Activated CD4-positive, CD25-positive, alpha-beta regulatory T cell treated with anti-CD3 and anti-CD28 coated beads, Interleukin-2, amount 50 U/mL, for 24 hours (primary cell): ENCODE measurements at regions not wholly inside any gene's neighbourhood (a gene's known extent, or its start where the extent isn't known, plus 50 kb on each side); places are given as distances from the start of the nearest gene placed in this dataset.

Source experiments
- ATAC-seq, 2 donors: fragments of 150-1000 bp; cut with Tn5 transposase; one replicate each; pipeline ENCODE4 v1.10.0; 2021; ENCODE audit warnings: mild to moderate bottlenecking in 1 of 2, moderate library complexity in 1 of 2

DNA sequence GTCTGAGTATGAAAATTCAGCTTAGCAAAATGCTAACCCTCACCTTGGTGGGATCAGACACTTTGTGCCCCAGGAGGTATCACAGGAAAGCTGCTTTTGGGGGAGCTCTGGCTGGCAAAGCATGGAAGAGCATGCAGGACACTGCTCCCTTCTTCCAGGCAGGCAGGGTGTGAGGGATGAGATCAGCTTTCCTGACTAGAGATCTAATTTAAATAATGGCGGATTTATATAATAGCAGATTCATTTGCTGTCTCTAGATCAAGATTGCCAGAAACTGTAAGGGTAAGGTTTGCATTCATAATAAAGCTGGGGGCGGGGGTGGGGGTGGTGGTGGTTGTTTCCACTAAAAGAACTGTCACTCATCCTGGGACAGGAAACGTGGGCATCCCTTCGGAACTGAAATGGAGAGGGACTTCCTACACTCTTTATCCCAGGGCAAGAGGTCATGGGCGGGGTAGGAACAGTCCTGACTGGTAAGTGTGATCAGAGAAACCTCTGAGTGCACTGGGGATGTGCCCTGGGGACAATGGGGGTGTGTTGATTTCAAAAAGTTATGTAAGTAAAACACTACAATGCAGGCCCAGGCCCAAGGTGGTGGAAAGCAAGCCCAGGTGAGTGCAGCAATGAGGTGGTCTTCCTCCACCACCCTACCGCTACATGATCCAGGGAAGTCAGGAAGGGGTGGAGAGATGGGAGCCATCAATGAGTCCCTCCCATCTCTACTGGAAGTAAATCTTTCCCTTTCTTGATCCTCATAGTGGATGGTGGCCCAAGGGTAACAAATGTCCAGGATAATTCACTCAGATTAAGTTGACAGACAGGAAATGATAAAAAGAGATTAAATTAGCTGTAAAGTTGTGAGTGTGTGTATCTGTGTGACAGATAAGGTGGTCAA lies 171.4 kb upstream of the SERPINE2 start:
- ATAC-seq: no peak

DNA sequence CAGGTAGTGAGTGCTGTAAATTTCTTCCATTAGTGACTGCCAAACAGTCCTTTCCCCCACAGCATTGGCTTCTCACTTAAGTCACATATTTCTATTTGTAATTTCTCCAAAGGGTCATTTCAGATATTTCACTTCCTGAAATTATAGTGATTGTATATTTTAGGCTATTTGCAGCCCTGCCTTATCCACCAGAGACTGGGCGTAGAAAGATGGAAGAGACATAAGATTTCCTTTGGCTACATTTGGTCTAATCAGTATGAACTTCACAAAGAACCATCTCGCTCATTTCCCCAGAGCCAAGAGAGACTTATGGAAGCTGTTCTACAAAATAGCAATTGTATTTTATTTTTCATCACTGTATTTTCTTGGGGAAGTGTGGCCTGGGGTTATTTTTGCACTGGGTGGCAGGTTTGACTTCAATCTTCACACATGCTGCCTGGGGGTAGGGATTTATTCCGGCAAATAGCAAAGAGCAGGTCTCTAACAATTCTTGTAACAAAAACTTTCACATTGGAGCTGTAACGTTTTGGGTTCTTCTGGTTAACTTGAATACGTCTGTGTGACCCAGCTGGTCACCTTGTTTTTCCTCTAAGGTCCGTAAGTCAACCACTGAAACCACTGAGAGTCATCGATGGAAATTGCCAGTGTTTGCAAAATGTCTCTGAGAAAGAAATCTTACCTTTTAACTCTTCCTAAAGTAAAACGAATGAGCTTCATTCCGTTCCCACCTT lies 170.6 kb upstream of the SERPINE2 start:
- ATAC-seq: no peak

DNA sequence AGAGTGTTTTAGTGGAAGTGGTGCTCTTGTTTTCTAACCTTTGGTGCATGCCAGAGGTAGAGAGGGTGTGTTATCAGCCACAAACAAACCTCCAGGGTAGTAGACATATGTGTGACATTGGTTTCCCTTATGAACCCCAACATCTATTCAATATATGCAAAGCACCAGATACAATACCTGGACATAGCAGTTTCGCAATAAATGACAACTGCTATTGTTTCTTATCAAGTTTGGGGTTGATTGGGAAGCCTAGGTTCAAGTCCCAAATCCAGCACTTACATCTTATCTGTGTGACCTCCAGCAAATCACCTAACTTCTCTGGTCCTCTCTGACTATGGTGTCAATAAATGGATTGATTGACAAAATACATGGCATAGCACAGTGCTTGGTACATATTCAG lies 169.4 kb upstream of the SERPINE2 start:
- no peak for ATAC-seq

GRCh38 chr2:224208007-224208406 lies 168.9 kb upstream of the SERPINE2 start:
- ATAC-seq: no peak

- ATAC-seq: no peak
Measured at GRCh38 chr2:224206816-224207215, 167.7 kb upstream of the SERPINE2 start.

DNA sequence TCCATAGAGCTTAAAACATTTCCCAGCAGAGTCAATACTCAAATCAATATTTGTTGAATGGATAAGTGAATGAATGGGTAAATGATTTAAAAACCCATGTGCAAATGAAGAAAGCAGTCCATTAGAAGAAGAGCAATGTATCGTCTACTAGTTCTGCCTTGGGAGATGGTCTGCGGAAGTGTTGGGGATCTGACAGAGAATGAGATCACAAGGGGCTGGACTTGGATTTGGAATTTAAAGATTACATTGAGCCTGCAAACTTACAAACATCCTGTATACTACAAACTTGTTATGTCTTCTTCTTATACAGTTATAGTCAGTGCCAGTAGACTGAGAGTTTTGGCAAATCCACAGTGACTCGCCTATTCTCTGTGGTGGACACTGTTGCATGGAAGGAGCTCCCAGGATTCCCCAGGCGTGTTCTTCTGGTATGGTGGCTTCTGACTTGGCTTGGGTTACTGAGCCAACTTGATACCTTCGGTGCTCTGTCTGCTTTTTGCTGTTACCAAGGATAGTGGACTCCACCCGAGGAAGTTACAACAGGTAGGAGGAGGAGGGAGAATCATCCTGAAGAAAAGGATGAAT lies 163.3 kb upstream of the SERPINE2 start:
- ATAC-seq: no peak

- ATAC-seq: no peak
Measured at GRCh38 chr2:224198436-224198835, 159.3 kb upstream of the SERPINE2 start.

- no peak for ATAC-seq
Measured at GRCh38 chr2:224196810-224197209, 157.7 kb upstream of the SERPINE2 start.

- ATAC-seq: no peak
Measured at GRCh38 chr2:224195925-224196571, 157.0 kb upstream of the SERPINE2 start.

GRCh38 chr2:224194161-224194560 lies 155.1 kb upstream of the SERPINE2 start:
- ATAC-seq: no peak

DNA sequence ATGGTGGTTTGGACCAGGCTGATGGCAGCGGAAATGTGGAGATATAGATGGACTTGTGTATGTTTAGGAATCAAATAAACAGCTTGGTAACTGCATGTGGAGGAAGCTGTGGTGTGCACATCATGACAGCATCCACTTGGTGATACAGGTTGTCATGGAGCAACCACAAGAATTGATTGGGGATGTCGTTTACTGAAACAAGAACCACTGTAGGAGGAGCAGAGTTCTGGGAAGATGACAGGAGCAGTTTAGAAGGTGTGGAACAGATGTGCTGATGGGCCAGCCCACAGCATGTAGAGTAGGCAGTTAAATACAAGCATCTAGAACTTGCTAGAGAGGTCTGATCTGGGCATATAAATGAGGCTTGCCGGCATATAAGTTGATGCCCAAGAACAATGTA lies 152.4 kb upstream of the SERPINE2 start:
- ATAC-seq: no peak

GRCh38 chr2:224190936-224191270 lies 151.8 kb upstream of the SERPINE2 start:
- ATAC-seq: no peak

- no peak for ATAC-seq
Measured at GRCh38 chr2:224190234-224190935, 151.3 kb upstream of the SERPINE2 start.

- ATAC-seq: no peak
Measured at GRCh38 chr2:224187220-224187619, 148.1 kb upstream of the SERPINE2 start.

DNA sequence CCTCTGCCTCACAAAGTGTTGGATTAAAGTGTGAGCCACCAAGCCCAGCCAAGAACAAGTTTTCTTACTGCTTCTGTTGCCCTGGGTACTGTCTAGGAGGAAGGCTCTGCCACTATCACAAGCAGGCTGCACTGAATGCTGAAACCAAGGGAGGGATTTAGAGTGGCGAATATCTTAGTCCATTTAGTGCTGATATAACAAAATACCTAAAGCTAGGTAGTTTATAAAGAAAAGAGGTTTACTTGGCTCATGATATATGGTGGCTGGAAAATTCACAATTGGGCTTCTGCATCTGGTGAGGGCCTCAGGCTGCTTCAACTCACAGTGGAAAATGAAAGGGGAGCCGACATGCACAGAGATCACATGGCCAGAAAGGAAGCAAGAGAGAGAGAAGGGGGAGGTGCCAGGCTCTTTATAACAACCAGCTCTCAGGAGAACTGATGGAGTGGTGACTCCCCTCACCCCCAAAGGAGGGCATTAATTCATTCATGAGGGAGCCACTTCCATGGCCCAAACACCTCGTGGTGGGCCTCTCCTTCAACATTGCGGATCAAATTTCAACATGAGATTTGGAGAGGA lies 146.0 kb upstream of the SERPINE2 start:
- no peak for ATAC-seq

DNA sequence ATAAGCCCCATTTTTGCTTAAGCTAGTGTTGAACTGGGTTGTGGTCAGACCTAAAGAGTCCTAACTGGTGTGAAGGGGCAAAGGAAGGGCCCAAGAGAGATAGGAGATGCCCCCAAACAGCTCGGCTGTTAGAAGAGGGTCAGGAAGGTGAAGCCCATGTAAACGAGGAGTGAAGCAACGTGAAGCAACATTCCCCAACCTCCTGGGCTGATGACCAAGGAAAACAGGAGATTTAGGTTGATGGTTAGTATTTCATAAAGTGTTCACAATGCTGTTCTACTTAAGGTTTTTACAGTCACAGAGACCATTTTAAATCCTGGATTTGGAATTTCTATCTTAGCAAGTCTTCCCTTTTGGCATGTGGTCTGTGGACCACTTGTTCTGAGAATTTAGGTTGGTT lies 144.0 kb upstream of the SERPINE2 start:
- ATAC-seq: no peak

GRCh38 chr2:224182498-224182897 lies 143.4 kb upstream of the SERPINE2 start:
- ATAC-seq: no peak

DNA sequence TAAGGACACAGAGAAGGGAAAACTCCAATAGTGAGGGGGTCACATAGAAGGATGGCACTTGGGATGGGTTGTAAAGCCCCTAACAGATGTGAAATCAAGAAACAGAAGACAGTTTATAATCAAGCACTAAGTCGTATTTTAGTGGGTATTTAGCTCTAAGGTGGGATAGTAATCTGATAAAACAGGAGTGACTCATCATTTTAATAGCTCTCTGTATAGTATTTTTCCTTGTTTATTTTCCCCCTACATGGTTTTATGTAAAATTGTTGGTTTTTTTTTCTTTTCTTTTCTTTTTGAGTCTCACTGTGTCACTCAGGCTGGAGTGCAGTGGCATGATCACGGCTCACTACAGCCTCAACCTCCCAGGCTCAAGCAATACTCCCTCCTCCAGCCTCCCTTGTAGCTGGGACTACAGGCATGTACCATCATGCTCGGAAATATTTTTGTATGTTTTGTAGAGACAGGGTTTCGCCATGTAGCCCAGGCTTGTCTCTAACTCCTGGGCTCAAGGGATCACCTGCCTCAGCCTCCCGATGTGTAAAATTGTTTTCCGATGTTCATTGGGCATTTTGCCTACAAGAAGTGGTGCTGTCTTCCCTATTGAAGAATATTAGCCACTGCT lies 142.6 kb upstream of the SERPINE2 start:
- ATAC-seq: no peak

DNA sequence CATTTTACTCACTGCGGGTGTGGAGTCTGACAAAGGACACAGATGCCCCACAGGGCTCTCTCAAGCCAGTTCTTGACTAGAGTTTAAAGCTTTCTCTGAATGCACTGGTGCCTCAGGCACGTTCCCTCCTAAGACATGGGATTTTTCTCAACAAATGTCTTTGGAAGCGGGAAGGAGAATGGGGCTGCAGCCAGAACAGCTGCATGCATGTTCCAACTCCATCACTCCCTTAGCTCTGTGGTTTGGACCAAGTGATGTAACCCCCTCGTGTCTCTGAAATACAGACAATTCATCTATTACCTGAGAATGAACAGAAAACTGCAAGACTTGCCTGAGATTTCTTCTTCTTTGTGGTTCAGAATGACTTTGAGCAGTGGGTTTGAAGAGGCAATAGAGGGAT lies 141.7 kb upstream of the SERPINE2 start:
- no peak for ATAC-seq

GRCh38 chr2:224178056-224178455 lies 139.0 kb upstream of the SERPINE2 start:
- ATAC-seq: no peak

- ATAC-seq: no peak
Measured at GRCh38 chr2:224175538-224175937, 136.5 kb upstream of the SERPINE2 start.

- no peak for ATAC-seq
Measured at GRCh38 chr2:224174990-224175389, 135.9 kb upstream of the SERPINE2 start.
